ENCODE measurements at regions not wholly inside any gene's neighbourhood (a gene's known extent, or its start where the extent isn't known, plus 50 kb on each side); places are given as distances from the start of the nearest gene placed in this dataset.

GRCh38 chr7:123355576-123356190 lies 155.9 kb upstream of the SLC13A1 start:
- H3K36me3 Mint-ChIP-seq (ENCODE audit: low read depth): no peaks in the 10 kb centered on the region

GRCh38 chr7:123352973-123353372 lies 153.2 kb upstream of the SLC13A1 start:
- TF ChIP-seq, protein P1, sequence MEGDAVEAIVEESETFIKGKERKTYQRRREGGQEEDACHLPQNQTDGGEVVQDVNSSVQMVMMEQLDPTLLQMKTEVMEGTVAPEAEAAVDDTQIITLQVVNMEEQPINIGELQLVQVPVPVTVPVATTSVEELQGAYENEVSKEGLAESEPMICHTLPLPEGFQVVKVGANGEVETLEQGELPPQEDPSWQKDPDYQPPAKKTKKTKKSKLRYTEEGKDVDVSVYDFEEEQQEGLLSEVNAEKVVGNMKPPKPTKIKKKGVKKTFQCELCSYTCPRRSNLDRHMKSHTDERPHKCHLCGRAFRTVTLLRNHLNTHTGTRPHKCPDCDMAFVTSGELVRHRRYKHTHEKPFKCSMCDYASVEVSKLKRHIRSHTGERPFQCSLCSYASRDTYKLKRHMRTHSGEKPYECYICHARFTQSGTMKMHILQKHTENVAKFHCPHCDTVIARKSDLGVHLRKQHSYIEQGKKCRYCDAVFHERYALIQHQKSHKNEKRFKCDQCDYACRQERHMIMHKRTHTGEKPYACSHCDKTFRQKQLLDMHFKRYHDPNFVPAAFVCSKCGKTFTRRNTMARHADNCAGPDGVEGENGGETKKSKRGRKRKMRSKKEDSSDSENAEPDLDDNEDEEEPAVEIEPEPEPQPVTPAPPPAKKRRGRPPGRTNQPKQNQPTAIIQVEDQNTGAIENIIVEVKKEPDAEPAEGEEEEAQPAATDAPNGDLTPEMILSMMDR (IDR thresholded peaks at IDR 0.05): no peak
- H3K4me3 Mint-ChIP-seq: no peak overlapping the region
- no peak overlapping the region for H3K27ac Mint-ChIP-seq
- no peaks in the 10 kb centered on the region for H3K4me1 Mint-ChIP-seq
- ChIA-PET POLR2A (no interaction called here), CTCF (no interaction called here)
- ATAC-seq (ENCODE audit: low read depth) (no peak), DNase-seq (no peak)
- no peaks in the 10 kb centered on the region for H3K36me3 Mint-ChIP-seq (ENCODE audit: low read depth)
- H3K9me3 Mint-ChIP-seq: no peaks in the 10 kb centered on the region
- intact Hi-C loops (cut with micrococcal nuclease): no loop called here
- H3K27me3 Mint-ChIP-seq: no peaks in the 10 kb centered on the region

More at GRCh38 chr7:123355576-123356190, 155.9 kb upstream of the SLC13A1 start:
- Mint-ChIP-seq H3K27ac (no peak overlapping the region), H3K9me3 (no peaks in the 10 kb centered on the region), H3K4me3 (no peak overlapping the region), H3K27me3 (no peaks in the 10 kb centered on the region), H3K4me1 (no peaks in the 10 kb centered on the region)
- POLR2A ChIA-PET: no interaction called here
- ATAC-seq (ENCODE audit: low read depth) (no peak), DNase-seq (no peak)
- intact Hi-C loops (cut with micrococcal nuclease): no loop called here
- CTCF ChIA-PET: no interaction called here
- TF ChIP-seq, protein P1 (IDR thresholded peaks at IDR 0.05): no peak

DNA sequence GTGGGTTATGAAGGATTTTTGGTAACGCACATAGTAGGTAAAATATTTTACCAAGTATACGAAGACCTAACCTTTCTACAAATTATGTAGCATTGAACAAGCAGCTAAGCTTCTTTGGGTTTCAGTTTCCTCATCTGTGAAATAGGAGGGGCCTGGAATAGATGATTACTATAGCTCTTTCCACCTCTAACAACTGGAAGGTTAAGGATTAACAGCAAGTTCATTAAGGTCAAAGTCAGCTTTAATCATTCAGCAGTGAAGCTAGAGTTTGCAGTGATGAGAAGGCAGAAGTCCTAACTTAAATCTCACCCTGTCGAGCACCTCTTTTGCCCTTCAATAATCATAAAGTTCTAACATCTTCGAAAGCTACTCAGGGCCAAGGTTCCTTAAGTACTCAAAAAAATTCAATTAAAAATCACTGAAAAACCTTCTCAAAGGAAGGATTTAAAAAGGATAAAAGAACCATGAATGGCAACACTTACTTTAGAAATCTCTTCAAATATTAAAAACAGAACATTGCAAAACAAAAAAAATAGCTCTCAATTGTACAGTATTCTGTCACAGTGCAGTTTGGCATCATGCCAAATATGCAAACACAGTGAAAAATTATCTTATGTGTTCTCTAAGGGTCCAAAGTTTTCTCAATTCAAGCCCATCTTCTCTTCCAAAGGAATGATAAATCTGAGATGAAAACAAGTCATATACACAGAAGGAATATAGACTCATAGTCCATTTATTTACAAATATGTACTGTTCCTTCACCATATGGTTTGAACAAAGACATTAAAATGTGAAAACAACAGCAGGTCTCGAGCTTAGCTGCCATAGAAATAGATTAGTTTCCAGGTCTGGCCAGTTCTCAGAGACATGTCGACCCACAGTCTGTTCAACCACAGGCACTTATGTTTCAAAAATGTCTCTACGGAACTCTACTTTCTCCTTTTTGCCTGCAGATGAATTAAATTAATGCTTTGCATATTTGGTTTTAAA lies 152.0 kb upstream of the SLC13A1 start:
- ATAC-seq (ENCODE audit: low read depth) (no peak), DNase-seq (no peak)
- no peaks in the 10 kb centered on the region for H3K27me3 Mint-ChIP-seq
- H3K27ac Mint-ChIP-seq: no peak overlapping the region
- H3K4me1 Mint-ChIP-seq: no peaks in the 10 kb centered on the region
- no peaks in the 10 kb centered on the region for H3K36me3 Mint-ChIP-seq (ENCODE audit: low read depth)
- ChIA-PET CTCF (no interaction called here), POLR2A (no interaction called here)
- H3K4me3 Mint-ChIP-seq: no peak overlapping the region
- H3K9me3 Mint-ChIP-seq: no peaks in the 10 kb centered on the region
- intact Hi-C loops (cut with micrococcal nuclease): no loop called here
- TF ChIP-seq, protein P1 (IDR thresholded peaks at IDR 0.05): no peak

GRCh38 chr7:123351027-123351426 lies 151.3 kb upstream of the SLC13A1 start:
- intact Hi-C loops (cut with micrococcal nuclease): no loop called here
- TF ChIP-seq, protein P1 (IDR thresholded peaks at IDR 0.05): no peak
- Mint-ChIP-seq H3K4me3 (no peak overlapping the region), H3K36me3 (ENCODE audit: low read depth) (no peaks in the 10 kb centered on the region), H3K4me1 (no peaks in the 10 kb centered on the region), H3K9me3 (no peaks in the 10 kb centered on the region), H3K27me3 (no peaks in the 10 kb centered on the region), H3K27ac (no peak overlapping the region)
- POLR2A ChIA-PET: no interaction called here
- CTCF ChIA-PET: no interaction called here
- no peak for DNase-seq
- no peak for ATAC-seq (ENCODE audit: low read depth)

GRCh38 chr7:123348690-123349089 lies 148.9 kb upstream of the SLC13A1 start:
- no peak overlapping the region for H3K4me3 Mint-ChIP-seq
- POLR2A ChIA-PET: no interaction called here
- ATAC-seq (ENCODE audit: low read depth): no peak
- no peaks in the 10 kb centered on the region for H3K36me3 Mint-ChIP-seq (ENCODE audit: low read depth)
- H3K27ac Mint-ChIP-seq: no peak overlapping the region
- CTCF ChIA-PET: no interaction called here
- peaks cover 2% of the 10 kb centered on the region for H3K9me3 Mint-ChIP-seq
- no peaks in the 10 kb centered on the region for H3K27me3 Mint-ChIP-seq
- DNase-seq: no peak
- TF ChIP-seq, protein P1 (IDR thresholded peaks at IDR 0.05): no peak
- no peaks in the 10 kb centered on the region for H3K4me1 Mint-ChIP-seq
- intact Hi-C loops (cut with micrococcal nuclease): no loop called here
